ENCODE measurements at regions not wholly inside any gene's neighbourhood (a gene's known extent, or its start where the extent isn't known, plus 50 kb on each side); places are given as distances from the start of the nearest gene placed in this dataset.
"Not testable (repeated sequence)": the region's sequence is repeated elsewhere in the genome, so short reads cannot be mapped to it uniquely, and the experiment has no call there.

- DNase-seq: no peak
Observed at GRCh38 chr3:191518861-191519260, 57.9 kb downstream of the PYDC2 start.

DNA sequence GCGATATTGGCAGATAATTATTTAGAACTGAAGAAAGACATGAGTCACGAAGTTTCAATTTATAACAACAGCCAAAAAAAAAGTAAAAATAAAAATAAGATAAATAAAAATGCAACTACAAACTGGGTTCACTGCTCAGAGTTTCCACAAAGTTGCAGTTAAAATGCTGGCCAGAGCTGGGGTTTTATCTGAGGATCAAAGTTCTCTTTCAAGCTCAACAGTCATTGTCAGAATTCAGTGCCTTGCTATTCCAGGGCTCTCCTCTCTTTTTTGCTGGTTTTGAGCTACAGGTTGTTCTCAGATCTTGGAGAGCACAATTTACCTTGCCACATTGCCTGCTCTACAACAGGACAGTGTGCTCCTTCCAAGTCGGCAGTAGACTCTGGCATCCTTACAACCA lies 60.1 kb downstream of the PYDC2 start:
- no peak for DNase-seq

GRCh38 chr3:191523148-191523547 lies 62.2 kb downstream of the PYDC2 start:
- peak; percentile 31 for DNase-seq

DNA sequence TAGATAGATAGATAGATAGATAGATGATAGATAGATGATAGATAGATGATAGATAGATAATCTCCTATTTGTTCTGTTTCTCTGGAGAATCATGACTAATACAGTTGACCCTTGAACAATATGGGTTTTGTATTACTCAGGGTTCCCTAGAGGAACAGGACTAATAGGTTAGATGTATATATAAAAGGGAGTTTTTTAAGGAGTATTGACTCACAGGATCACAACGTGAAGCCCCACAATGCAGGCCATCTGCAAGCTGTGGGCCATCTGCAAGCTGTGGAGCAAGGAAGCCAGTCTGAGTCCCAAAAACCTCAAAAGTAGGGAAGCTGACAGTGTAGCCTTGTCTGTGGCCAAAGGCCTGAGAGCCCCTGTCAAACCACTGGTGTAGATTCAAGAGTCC lies 67.6 kb downstream of the PYDC2 start:
- DNase-seq: no peak

GRCh38 chr3:191529992-191530391 lies 69.0 kb downstream of the PYDC2 start:
- no peak for DNase-seq

- no peak for DNase-seq
Observed at GRCh38 chr3:191531434-191531972, 70.5 kb downstream of the PYDC2 start.

DNA sequence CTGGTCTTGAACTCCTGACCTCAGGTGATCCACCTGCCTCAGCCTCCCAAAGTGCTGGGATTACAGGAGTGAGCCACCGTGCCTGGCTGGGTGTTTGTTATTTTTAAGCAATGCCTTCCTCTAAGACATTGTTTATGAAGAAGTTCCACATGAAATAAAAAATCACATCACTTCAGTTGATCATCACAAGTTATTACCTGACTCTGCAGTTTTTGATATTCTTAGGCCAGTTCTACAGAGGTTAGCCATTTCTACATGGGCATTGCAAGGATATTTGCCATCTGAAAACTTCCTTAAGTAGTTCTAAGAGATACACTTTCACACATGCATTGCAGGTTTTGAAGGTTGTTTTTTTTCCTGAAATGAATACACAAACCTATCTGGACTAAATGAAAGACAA lies 82.1 kb downstream of the PYDC2 start:
- DNase-seq: no peak

- DNase-seq: no peak
Observed at GRCh38 chr3:191543897-191544296, 82.9 kb downstream of the PYDC2 start.

DNA sequence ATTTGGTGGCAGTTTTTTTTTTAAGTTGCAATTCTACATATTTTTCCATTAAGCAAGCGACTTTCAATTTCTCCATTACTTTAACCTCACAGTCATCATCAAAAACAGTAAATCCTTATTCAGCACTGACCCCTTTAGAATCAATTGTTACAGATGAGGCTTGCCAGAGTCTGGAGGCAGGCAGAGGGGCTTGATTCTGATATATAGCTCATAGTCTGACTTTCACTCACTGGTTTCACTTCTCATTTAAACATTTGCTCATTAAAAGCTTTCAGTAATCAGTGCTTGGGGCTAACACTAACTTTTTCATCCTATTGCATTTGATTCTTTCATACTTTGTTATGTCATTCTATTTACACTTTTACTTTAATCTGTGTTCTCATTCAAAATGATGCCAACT lies 88.4 kb downstream of the PYDC2 start:
- no peak for DNase-seq

GRCh38 chr3:191555037-191555436 lies 94.1 kb downstream of the PYDC2 start:
- no peak for DNase-seq

DNA sequence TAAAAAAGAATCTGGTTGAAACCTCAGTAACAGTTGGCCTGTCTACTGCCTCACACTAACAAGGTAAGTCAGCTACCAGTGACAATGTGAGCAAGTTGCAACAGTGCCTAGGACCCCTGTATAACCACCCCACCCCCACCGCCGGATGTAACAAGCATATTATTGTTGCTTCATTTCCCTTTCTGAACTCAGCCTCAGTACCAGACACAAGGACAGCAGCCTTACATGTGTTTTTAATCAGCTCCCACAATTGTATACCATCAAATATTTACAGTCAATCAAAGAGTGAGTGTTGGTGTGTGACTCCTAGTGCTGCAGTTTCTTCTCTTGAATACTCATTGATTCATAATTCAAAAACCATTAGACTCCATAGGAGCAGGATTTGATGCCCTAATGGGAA lies 96.4 kb downstream of the PYDC2 start:
- DNase-seq: no peak

DNA sequence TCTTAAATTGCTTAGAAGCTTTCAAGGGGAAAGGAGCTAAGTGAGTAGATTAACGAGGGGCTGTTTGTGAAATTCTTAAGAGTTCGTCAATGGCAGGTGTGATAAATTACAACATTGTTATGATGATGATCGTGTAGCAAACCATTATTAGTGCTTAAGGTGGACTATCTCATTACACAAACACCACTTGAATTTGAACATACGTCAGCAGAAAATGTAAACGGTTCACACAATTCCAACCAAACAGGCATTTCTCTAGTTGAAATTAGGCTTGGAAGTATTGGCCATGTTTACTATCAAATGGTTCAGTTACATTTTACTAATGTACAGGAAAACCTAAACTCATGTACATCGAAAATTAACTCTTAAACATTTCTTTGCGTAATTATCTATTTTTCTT lies 102.8 kb downstream of the PYDC2 start:
- no peak for DNase-seq

- DNase-seq: no peak
Observed at GRCh38 chr3:191566469-191566868, 105.5 kb downstream of the PYDC2 start.

DNA sequence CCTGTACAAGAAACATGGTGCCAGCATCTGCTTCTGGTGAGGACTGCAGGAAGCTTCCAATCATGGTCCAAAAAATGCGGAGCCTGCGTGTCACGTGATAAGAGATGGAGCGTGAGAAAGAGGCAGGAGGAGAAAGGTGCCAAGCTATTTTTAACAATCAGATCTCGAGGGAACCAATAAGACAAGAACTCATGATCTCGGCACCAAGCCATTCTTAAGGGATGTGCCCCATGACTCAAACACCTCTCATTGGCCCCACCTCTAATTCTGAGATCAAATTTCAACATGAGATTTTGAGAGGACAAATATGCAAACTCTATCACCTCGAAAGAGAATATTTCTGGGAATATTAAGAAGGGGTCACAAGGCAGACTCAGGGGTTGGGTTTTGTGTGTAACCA lies 107.2 kb downstream of the PYDC2 start:
- DNase-seq: no peak

- no peak for DNase-seq
Observed at GRCh38 chr3:191592105-191592504, 131.1 kb downstream of the PYDC2 start.

- DNase-seq: no peak
Observed at GRCh38 chr3:191593486-191593885, 132.5 kb downstream of the PYDC2 start.

DNA sequence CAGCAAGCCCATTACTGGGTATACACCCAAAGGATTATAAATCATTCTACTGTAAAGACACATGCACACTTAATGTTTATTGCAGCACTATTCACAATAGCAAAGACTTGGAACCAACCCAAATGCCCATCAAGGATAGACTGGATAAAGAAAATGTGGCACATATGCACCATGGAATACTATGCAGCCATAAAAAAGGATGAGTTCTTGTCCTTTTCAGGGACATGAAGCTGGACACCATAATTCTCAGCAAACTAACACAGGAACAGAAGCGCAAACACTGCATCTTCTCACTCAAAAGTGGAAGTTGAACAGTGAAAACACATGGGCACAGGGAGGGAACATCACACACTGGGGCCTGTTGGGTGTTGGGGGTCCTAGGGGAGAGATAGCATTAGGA lies 154.5 kb downstream of the PYDC2 start:
- DNase-seq: not testable (repeated sequence)

GRCh38 chr3:191624299-191624698 lies 163.3 kb downstream of the PYDC2 start:
- DNase-seq: no peak

DNA sequence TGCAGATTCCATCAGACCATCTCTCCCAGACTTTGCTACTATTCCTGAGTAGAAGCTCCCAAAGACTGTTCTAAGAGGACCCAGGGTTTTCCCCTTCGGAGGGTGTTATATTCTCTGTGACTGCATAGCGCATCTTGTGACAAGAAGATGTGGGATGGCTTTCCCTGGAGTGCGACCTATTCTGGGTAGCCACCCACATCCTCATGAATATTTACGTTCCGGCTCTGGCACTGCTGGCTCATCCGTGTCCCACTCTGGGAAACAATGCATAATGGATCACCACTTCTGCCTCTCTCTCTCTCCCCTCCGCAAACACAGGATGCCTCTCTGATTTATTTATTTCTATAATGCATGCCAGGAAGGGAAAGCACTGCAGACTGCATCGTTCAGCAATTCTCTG lies 166.1 kb downstream of the PYDC2 start:
- no peak for DNase-seq

GRCh38 chr3:191628571-191628970 lies 167.6 kb downstream of the PYDC2 start:
- DNase-seq: no peak

DNA sequence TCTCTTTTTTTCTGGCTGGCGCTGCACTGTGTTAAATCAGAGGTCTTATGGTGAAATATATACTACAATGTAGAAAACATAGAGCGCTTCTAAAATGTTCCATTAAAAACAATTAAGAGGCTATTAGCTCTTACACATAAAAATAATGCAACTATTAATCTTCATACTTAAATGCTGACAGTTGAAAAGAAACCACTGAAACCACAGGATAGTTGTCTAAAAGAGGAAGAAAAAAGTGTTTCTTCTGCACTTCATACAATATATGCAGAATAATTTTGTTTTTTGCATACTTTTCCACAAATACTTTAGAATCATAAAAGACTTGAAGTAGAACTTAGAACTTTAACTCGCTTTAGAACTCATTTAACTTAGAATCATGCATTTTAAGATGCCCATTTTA lies 170.5 kb downstream of the PYDC2 start:
- no peak for DNase-seq

GRCh38 chr3:191634902-191635301 lies 173.9 kb downstream of the PYDC2 start:
- no peak for DNase-seq

- no peak for DNase-seq
Observed at GRCh38 chr3:191637611-191638010, 176.6 kb downstream of the PYDC2 start.

DNA sequence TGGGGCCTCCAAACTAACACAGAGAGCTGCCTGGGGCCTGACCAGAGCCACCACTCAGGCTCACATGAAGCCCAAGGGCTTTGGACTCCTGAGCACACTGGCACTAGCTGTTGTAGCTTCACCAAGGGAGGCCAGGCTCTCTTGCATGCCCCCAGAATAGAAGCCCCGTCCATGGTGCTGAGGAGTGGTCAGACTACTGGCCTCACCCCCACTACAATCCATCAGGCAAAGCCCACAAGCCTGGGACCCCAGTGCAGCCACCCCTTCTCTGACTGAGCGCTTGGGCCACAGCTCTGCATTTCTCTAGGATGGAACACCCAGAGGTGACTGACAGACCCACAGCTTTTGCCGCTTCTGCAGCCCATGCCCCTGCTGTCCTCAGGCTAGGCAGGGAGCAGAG lies 180.8 kb downstream of the PYDC2 start:
- no peak for DNase-seq

DNA sequence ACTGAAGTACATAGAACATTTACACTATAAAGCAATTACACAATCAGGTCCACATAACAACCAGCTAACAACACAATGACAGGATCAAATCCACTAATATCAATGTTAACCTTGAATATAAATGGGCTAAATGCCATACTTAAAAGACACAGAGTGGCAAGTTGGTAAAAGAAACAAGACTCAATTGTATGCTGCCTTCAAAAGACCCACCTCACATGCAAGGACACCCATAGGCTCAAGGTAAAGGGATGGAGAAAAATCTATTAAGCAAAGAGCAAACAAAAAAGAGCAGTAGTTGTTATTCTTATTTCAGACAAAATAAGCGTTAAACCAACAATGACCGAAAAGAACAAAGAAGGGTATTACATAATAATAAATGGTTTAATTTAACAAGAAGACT lies 183.3 kb downstream of the PYDC2 start:
- no peak for DNase-seq

DNA sequence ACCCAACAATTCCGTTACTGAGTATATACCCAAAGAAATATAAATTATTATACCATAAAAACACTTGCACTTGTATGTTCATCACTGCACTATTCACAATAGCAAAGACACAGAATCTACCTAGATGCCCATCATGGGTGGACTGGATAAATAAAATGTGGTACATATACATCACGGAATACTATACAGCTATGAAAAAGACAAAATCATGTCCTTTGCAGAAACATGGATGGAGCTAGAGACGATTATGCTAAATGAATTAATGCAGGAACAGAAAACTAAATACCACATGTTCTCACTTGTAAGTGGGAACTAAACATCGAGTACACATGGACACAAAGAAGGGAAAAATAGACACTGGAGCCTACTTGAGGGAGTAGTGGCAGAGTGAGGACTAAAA lies 185.3 kb downstream of the PYDC2 start:
- no peak for DNase-seq
